Body of pancreas (tissue), 4 donors: ENCODE measurements at regions not wholly inside any gene's neighbourhood (a gene's known extent, or its start where the extent isn't known, plus 50 kb on each side); places are given as distances from the start of the nearest gene placed in this dataset.

Source experiments
- CTCF ChIP-seq, 7 experiments: fragments of 450-650 bp in 4 of 7; fragments of 200-600 bp in 3 of 7; sonication (generic) in 3 of 7; IDR thresholded peaks; one replicate each; pipeline ENCODE4 v1.5.1; 2016 to 2019; ENCODE audit warnings: antibody characterized with exemption in 7 of 7
- POLR2A ChIP-seq, 3 donors: fragments of 450-650 bp; IDR thresholded peaks; one replicate each; pipeline ENCODE4 v1.6.1; 2016; ENCODE audit warnings: antibody characterized with exemption in 3 of 3, mild to moderate bottlenecking in 2 of 3

- no peak for TF ChIP-seq CTCF (IDR thresholded peaks at IDR 0.05)
- TF ChIP-seq POLR2A (IDR thresholded peaks at IDR 0.05): no peak
These were observed 241.3 kb upstream of the ZC3H12C start for GRCh38 chr11:109851780-109852390.
